CD8-positive, alpha-beta memory T cell (primary cell): ENCODE measurements at regions not wholly inside any gene's neighbourhood (a gene's known extent, or its start where the extent isn't known, plus 50 kb on each side); places are given as distances from the start of the nearest gene placed in this dataset.
A peak's percentile ranks its signal among the peaks of the same experiment; 100 is the strongest.
"Not testable (repeated sequence)": the region's sequence is repeated elsewhere in the genome, so short reads cannot be mapped to it uniquely, and the experiment has no call there.

Source experiments
- CTCF ChIA-PET: fragments of 350-600 bp; sonication (Branson Sonifier 250); formaldehyde crosslinking; loops from one replicate; lab custom pipeline; 2021; ENCODE audit warnings: antibody characterized with exemption; lab: Charles Lee
- POLR2A ChIA-PET: fragments of 350-600 bp; sonication (Branson Sonifier 250); formaldehyde crosslinking; loops from one replicate; lab custom pipeline; 2021; ENCODE audit warnings: antibody characterized with exemption; lab: Charles Lee
- DNase-seq, 5 donors: peaks; one replicate each; pipeline versions ENCODE4 v3.0.0 to v3.0.0-alpha.2; 2020 to 2022; ENCODE audit warnings: mixed read lengths in 1 of 5
- H3K27ac ChIP-seq: one replicate; pipeline ENCODE4 v1.7.0; 2013; ENCODE audit warnings: low read depth, mild to moderate bottlenecking, low read length, moderate library complexity
- H3K27me3 ChIP-seq: 2 replicates; pipeline ENCODE4 v1.7.0; 2013; ENCODE audit warnings: low read length, mild to moderate bottlenecking; ENCODE audit not compliant: insufficient read depth, poor library complexity, severe bottlenecking
- H3K36me3 ChIP-seq: 2 replicates; pipeline ENCODE4 v1.7.0; 2013; ENCODE audit warnings: mild to moderate bottlenecking, low read length, moderate library complexity; ENCODE audit not compliant: insufficient read depth
- H3K4me1 ChIP-seq: 2 replicates; pipeline ENCODE4 v1.7.0; 2013; ENCODE audit warnings: mild to moderate bottlenecking, low read length, moderate library complexity; ENCODE audit not compliant: insufficient read depth
- H3K4me3 ChIP-seq: 2 replicates; pipeline ENCODE4 v1.7.0; 2013; ENCODE audit warnings: mild to moderate bottlenecking, low read length
- H3K9me3 ChIP-seq: 2 replicates; pipeline ENCODE4 v1.7.0; 2013; ENCODE audit warnings: mild to moderate bottlenecking, low read length
- H3K27ac Mint-ChIP-seq, 8 donors: one replicate each; pipeline ENCODE4 v1.8.0; 2020 to 2021; ENCODE audit warnings: mixed read lengths in 8 of 8, mild to moderate bottlenecking in 6 of 8, inconsistent platforms in 3 of 8, moderate library complexity in 3 of 8
- H3K27me3 Mint-ChIP-seq, 2 donors: one replicate each; pipeline ENCODE4 v1.8.0; 2020 to 2021; ENCODE audit warnings: mixed read lengths in 2 of 2, mild to moderate bottlenecking in 1 of 2, moderate library complexity in 1 of 2
- H3K36me3 Mint-ChIP-seq, 3 donors: one replicate each; pipeline ENCODE4 v1.8.0; 2020 to 2021; ENCODE audit warnings: mixed read lengths in 3 of 3, inconsistent platforms in 1 of 3, mild to moderate bottlenecking in 1 of 3
- H3K4me1 Mint-ChIP-seq, 3 donors: one replicate each; pipeline ENCODE4 v1.8.0; 2020 to 2021; ENCODE audit warnings: mixed read lengths in 3 of 3, inconsistent platforms in 1 of 3, mild to moderate bottlenecking in 1 of 3
- H3K4me3 Mint-ChIP-seq, 7 donors: one replicate each; pipeline ENCODE4 v1.8.0; 2020 to 2021; ENCODE audit warnings: mixed read lengths in 7 of 7, mild to moderate bottlenecking in 6 of 7, moderate library complexity in 4 of 7, inconsistent platforms in 2 of 7
- H3K9me3 Mint-ChIP-seq, 5 donors: one replicate each; pipeline ENCODE4 v1.8.0; 2020 to 2022; ENCODE audit warnings: mixed read lengths in 5 of 5, mild to moderate bottlenecking in 3 of 5, moderate library complexity in 2 of 5, inconsistent platforms in 1 of 5

GRCh38 chr1:144322598-144322997 lies 50.8 kb downstream of the PPIAL4E start:
- H3K9me3 Mint-ChIP-seq, H3K4me1 Mint-ChIP-seq, H3K36me3 Mint-ChIP-seq, H3K4me1 ChIP-seq, H3K27ac Mint-ChIP-seq, H3K27me3 ChIP-seq, H3K27me3 Mint-ChIP-seq, H3K4me3 ChIP-seq, H3K36me3 ChIP-seq, H3K27ac ChIP-seq, POLR2A ChIA-PET, CTCF ChIA-PET, H3K4me3 Mint-ChIP-seq, H3K9me3 ChIP-seq: not testable (repeated sequence)
- DNase-seq = peak in 3 of 5 donors; percentile 0 to 39 (median 1)
